ENCODE measurements at regions not wholly inside any gene's neighbourhood (a gene's known extent, or its start where the extent isn't known, plus 50 kb on each side); places are given as distances from the start of the nearest gene placed in this dataset.

GRCh38 chr17:14641117-14641516 lies 340.2 kb downstream of the HS3ST3B1 start:
- 88% methylated on average over 1 of the region's 1 CpG; no CpG with 5 or more reads in 1 of the 2 experiments for WGBS, 2 experiments (ENCODE audit: extremely low coverage in 1 of 2, insufficient coverage in 1 of 2, insufficient read length in 1 of 2, insufficient replicate concordance in 2 of 2, low coverage in 1 of 2, low lambda C conversion rate in 2 of 2, missing lambda C conversion rate in 1 of 2)
- H3K14ac ChIP-seq (ENCODE audit: insufficient read length) = no peak overlapping the region
- TF ChIP-seq CBX5 (IDR thresholded peaks at IDR 0.05; ENCODE audit: low read depth, low read length) = no peak

More at GRCh38 chr17:14641117-14641516, 340.2 kb downstream of the HS3ST3B1 start:
- no peaks in the 10 kb centered on the region for H3K9me3 ChIP-seq (ENCODE audit: insufficient read depth in 2 of 2, low read depth in 1 of 2, low read length in 1 of 2)
- no peak overlapping the region for H2BK12ac ChIP-seq (ENCODE audit: low read depth, low read length)
- H2AFZ ChIP-seq (ENCODE audit: low read length) = no peak overlapping the region
- no peak overlapping the region for H3K23ac ChIP-seq (ENCODE audit: insufficient read length)
- H3K27ac ChIP-seq (ENCODE audit: low read depth, low read length) = no peak overlapping the region
- no peak overlapping the region for H2BK20ac ChIP-seq (ENCODE audit: low read length)
- H3K4me1 ChIP-seq (replicated peaks in 1 of 4; ENCODE audit: control insufficient read depth in 3 of 4, insufficient read depth in 4 of 4, low read length in 3 of 4) = no peaks in the 10 kb centered on the region
- no peak overlapping the region for H4K5ac ChIP-seq (ENCODE audit: insufficient read length, low read depth, low read length)
- no peak overlapping the region for H3K4me2 ChIP-seq (ENCODE audit: insufficient read depth in 1 of 2, low read depth in 2 of 2, low read length in 2 of 2)
- H4K20me1 ChIP-seq (replicated peaks in 1 of 2; ENCODE audit: control insufficient read depth in 1 of 2, insufficient read depth in 2 of 2, low read length in 2 of 2) = no peaks in the 10 kb centered on the region
- no peak overlapping the region for H2BK5ac ChIP-seq (ENCODE audit: low read depth, low read length)
- no peak overlapping the region for H2BK120ac ChIP-seq (replicated peaks; ENCODE audit: low read depth, low read length)
- H3K23me2 ChIP-seq (ENCODE audit: low read depth, low read length) = no peaks in the 10 kb centered on the region
- H3K36me3 ChIP-seq (ENCODE audit: control insufficient read depth in 2 of 4, insufficient read depth in 4 of 4, low read length in 3 of 4) = no peaks in the 10 kb centered on the region
- no peaks in the 10 kb centered on the region for H3K79me2 ChIP-seq (ENCODE audit: control insufficient read depth in 1 of 2, insufficient read depth in 2 of 2, low read length in 2 of 2)
- H3K27me3 ChIP-seq (replicated peaks in 1 of 4; ENCODE audit: control insufficient read depth in 3 of 4, extremely low read depth in 1 of 4, insufficient read depth in 3 of 4, low read length in 3 of 4) = no peaks in the 10 kb centered on the region
- FAIRE-seq = no peak
- no peak overlapping the region for H3K4ac ChIP-seq (replicated peaks; ENCODE audit: insufficient read length, low read depth, low read length)
- H3K56ac ChIP-seq (replicated peaks; ENCODE audit: insufficient read length, low read depth, low read length) = no peak overlapping the region
- ChIA-PET POLR2A (ENCODE audit: partially characterized antibody) (no interaction called here), CTCF (ENCODE audit: partially characterized antibody) (interaction anchor here (0.9 kb wide), 1 partner anchor 75 kb away, joined by 3 read pairs; no protein-coding TSS in a partner anchor)
- H3K4me3 ChIP-seq (ENCODE audit: extremely low read depth in 1 of 4, insufficient read depth in 2 of 4, low read depth in 3 of 4, low read length in 4 of 4) = no peak overlapping the region
- H3K18ac ChIP-seq (ENCODE audit: extremely low read depth, low read length) = no peak overlapping the region
- DNase-seq (ENCODE audit: low read depth in 1 of 2, low spot score in 2 of 2) = no peak
- no peak overlapping the region for H4K8ac ChIP-seq (ENCODE audit: extremely low read depth, insufficient read depth, low read length)
- no peak overlapping the region for H2AK5ac ChIP-seq (ENCODE audit: low read depth, low read length)
- H3K9ac ChIP-seq (replicated peaks in 1 of 4; ENCODE audit: extremely low read depth in 1 of 4, low read depth in 3 of 4, low read length in 3 of 4) = no peak overlapping the region
- no peaks in the 10 kb centered on the region for H3K79me1 ChIP-seq (ENCODE audit: low read depth, low read length)
- H2BK15ac ChIP-seq (ENCODE audit: low read length) = no peak overlapping the region
- H4K91ac ChIP-seq (replicated peaks; ENCODE audit: insufficient read length, low read length) = no peak overlapping the region

All from H1 (cell line).